ENCODE measurements at regions not wholly inside any gene's neighbourhood (a gene's known extent, or its start where the extent isn't known, plus 50 kb on each side); places are given as distances from the start of the nearest gene placed in this dataset.

DNA sequence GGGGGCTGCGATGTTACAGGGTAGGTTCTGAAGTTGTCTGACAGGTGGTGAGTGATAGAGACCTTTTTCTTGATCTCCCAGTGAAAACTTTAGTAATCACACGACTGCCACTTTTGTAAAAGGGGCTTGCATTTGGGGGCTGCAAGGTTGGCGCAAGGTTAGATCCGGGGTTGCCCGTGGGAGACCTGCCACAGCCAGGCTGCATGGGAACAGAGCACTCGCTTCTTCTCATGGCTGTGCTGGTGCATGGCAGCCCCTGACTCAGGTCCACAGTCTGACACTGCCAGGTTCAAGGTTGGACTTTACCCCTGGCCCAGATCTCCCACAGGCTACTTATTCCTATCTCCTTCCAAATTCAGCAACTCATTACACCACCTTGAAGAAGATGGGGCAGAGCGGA, 1190.4 kb downstream of the UQCRFS1 start:
- no peak for DNase-seq (ENCODE audit: unreplicated experiment)
- no peaks in the 10 kb centered on the region for H3K4me1 Mint-ChIP-seq (ENCODE audit: insufficient read depth, unreplicated experiment)
- no peak overlapping the region for H3K27ac Mint-ChIP-seq (ENCODE audit: low read depth, unreplicated experiment)
- CTCF ChIA-PET: interaction anchor here (0.5 kb wide), 1 partner anchor 339 kb away, joined by 5 read pairs; no protein-coding TSS in a partner anchor
- BruUV-seq (replicated peaks): no TSS peak
- peaks cover 44% of the 10 kb centered on the region for H3K9me3 Mint-ChIP-seq (ENCODE audit: unreplicated experiment)
- POLR2A ChIA-PET: no interaction called here
- TF ChIP-seq, protein P1, sequence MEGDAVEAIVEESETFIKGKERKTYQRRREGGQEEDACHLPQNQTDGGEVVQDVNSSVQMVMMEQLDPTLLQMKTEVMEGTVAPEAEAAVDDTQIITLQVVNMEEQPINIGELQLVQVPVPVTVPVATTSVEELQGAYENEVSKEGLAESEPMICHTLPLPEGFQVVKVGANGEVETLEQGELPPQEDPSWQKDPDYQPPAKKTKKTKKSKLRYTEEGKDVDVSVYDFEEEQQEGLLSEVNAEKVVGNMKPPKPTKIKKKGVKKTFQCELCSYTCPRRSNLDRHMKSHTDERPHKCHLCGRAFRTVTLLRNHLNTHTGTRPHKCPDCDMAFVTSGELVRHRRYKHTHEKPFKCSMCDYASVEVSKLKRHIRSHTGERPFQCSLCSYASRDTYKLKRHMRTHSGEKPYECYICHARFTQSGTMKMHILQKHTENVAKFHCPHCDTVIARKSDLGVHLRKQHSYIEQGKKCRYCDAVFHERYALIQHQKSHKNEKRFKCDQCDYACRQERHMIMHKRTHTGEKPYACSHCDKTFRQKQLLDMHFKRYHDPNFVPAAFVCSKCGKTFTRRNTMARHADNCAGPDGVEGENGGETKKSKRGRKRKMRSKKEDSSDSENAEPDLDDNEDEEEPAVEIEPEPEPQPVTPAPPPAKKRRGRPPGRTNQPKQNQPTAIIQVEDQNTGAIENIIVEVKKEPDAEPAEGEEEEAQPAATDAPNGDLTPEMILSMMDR (IDR thresholded peaks at IDR 0.05; ENCODE audit: unreplicated experiment): no peak
- H3K27me3 Mint-ChIP-seq (ENCODE audit: insufficient read depth, unreplicated experiment): no peaks in the 10 kb centered on the region
- intact Hi-C loops (cut with micrococcal nuclease): no loop called here
- H3K36me3 Mint-ChIP-seq (ENCODE audit: insufficient read depth, unreplicated experiment): peaks cover 6% of the 10 kb centered on the region
- H3K4me3 Mint-ChIP-seq (ENCODE audit: unreplicated experiment): no peak overlapping the region

DNA sequence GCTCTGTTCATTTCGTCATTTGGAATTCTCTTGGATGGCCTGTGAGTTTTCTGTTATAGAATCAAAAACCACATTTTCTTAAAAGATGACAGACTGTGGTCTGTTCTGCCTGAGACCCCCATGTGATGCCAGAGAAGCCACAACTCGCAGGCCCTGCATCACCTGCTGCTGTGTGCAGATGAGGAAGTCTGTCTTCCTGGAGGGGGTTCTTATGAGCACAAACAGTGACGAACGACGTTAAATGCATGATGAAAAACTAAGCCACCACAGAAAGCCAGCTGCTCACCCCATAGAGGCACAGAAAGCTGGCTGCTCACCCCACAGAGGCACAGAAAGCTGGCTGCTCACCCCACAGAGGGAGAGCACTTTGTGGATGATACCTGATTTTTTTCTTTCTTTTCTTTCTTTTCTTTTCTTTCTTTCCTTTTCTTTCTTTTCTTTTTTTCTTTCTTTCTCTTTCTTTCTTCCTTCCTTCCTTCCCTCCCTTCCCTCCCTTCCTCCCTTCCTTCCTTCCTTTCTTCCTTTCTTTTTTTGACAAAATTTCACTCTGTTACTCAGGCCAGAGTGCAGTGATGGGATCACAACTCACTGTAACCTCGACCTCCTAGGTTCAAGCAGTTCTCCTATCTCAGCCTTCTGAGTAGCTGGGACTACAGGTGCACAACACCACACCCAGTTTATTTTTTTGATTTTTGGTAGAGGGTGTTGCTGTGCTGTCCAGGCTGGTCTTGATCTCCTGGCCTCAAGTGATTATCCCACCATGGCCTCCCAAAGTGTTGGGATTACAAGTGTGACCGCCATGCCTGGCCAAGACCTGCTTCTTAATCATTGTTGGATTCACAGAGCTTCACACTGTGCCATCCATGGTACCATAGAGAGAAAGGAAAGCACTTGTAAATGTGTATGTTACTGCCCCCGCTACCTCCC, 1191.4 kb downstream of the UQCRFS1 start:
- no peaks in the 10 kb centered on the region for H3K4me1 Mint-ChIP-seq (ENCODE audit: insufficient read depth, unreplicated experiment)

DNA sequence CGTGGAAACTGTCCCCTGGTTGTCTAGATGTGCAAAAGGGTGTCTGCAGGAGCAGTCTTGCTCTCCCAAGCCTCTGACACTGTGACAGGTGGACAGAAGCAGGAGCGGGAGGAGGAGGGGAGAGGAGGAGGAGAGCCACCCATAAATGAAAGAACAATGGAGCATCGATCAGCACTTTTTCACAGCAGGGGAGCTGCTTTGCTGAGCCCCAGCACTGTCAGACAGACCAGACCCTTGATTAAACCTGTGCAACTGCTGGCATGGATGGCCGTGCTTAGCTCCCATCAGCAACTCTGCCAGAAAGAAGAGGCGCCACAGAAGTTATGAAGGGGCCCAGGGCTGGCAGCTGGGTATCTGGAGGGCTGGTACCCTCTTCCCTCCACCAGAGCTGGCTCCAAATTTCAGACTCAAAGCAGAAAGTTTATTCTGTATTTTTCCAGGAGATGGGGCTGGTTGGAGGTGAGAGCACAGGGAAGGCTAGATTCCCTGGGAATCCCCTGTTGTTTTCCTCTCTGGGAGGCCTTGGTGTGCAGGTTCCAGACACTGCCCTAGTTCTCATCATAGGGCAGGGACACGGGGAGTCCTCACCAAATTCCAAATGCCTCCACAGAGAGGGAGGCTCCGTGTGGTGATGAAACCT, 1192.2 kb downstream of the UQCRFS1 start:
- CTCF ChIA-PET: interaction anchor here (0.6 kb wide), 1 partner anchor 129 kb away, joined by 3 read pairs; no protein-coding TSS in a partner anchor
- POLR2A ChIA-PET: no interaction called here
- Mint-ChIP-seq H3K4me1 (ENCODE audit: insufficient read depth, unreplicated experiment) (no peaks in the 10 kb centered on the region), H3K27me3 (ENCODE audit: insufficient read depth, unreplicated experiment) (no peaks in the 10 kb centered on the region), H3K36me3 (ENCODE audit: insufficient read depth, unreplicated experiment) (peaks cover 6% of the 10 kb centered on the region), H3K9me3 (ENCODE audit: unreplicated experiment) (peaks cover 48% of the 10 kb centered on the region), H3K27ac (ENCODE audit: low read depth, unreplicated experiment) (no peak overlapping the region), H3K4me3 (ENCODE audit: unreplicated experiment) (no peak overlapping the region)
- no TSS peak for BruUV-seq (replicated peaks)
- intact Hi-C loops (cut with micrococcal nuclease): no loop called here
- no peak for DNase-seq (ENCODE audit: unreplicated experiment)
- TF ChIP-seq, protein P1 (IDR thresholded peaks at IDR 0.05; ENCODE audit: unreplicated experiment): no peak

More for the DNA sequence above, 1191.4 kb downstream of the UQCRFS1 start:
- no peak for DNase-seq (ENCODE audit: unreplicated experiment)
- no peaks in the 10 kb centered on the region for H3K27me3 Mint-ChIP-seq (ENCODE audit: insufficient read depth, unreplicated experiment)
- TF ChIP-seq, protein P1 (IDR thresholded peaks at IDR 0.05; ENCODE audit: unreplicated experiment): no peak
- no TSS peak for BruUV-seq (replicated peaks)
- CTCF ChIA-PET: no interaction called here
- no peak overlapping the region for H3K27ac Mint-ChIP-seq (ENCODE audit: low read depth, unreplicated experiment)
- POLR2A ChIA-PET: no interaction called here
- intact Hi-C loops (cut with micrococcal nuclease): no loop called here
- H3K4me3 Mint-ChIP-seq (ENCODE audit: unreplicated experiment): no peak overlapping the region
- H3K9me3 Mint-ChIP-seq (ENCODE audit: unreplicated experiment): peaks cover 50% of the 10 kb centered on the region
- H3K36me3 Mint-ChIP-seq (ENCODE audit: insufficient read depth, unreplicated experiment): peaks cover 6% of the 10 kb centered on the region

DNA sequence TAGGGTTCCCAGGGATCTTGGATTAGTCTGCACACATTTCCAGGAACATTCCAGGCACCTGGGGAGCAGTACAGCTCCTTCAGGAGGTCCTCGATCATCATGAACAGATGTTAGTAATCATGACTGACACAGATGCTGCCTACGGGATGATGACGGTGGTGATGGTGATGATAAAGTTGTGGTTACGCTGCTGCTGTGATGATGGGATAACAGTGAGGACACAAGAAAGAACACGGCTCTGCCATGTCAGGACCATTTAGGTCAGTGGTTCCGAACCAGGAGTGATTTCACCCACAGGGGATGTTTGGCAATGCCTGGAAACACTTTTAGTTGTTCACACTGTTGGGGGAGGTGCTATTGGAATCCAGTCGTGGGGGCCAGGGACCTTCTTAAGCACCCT, 1193.0 kb downstream of the UQCRFS1 start:
- TF ChIP-seq, protein P1 (IDR thresholded peaks at IDR 0.05; ENCODE audit: unreplicated experiment): no peak
- no peak overlapping the region for H3K27ac Mint-ChIP-seq (ENCODE audit: low read depth, unreplicated experiment)
- H3K27me3 Mint-ChIP-seq (ENCODE audit: insufficient read depth, unreplicated experiment): no peaks in the 10 kb centered on the region
- H3K36me3 Mint-ChIP-seq (ENCODE audit: insufficient read depth, unreplicated experiment): peaks cover 6% of the 10 kb centered on the region
- intact Hi-C loops (cut with micrococcal nuclease): no loop called here
- ChIA-PET CTCF (interaction anchor here (0.6 kb wide), 1 partner anchor 130 kb away, joined by 3 read pairs; no protein-coding TSS in a partner anchor), POLR2A (no interaction called here)
- H3K4me1 Mint-ChIP-seq (ENCODE audit: insufficient read depth, unreplicated experiment): no peaks in the 10 kb centered on the region
- no TSS peak for BruUV-seq (replicated peaks)
- peaks cover 40% of the 10 kb centered on the region for H3K9me3 Mint-ChIP-seq (ENCODE audit: unreplicated experiment)
- DNase-seq (ENCODE audit: unreplicated experiment): no peak
- H3K4me3 Mint-ChIP-seq (ENCODE audit: unreplicated experiment): no peak overlapping the region
